IMR-90 (cell line): ENCODE measurements at regions not wholly inside any gene's neighbourhood (a gene's known extent, or its start where the extent isn't known, plus 50 kb on each side); places are given as distances from the start of the nearest gene placed in this dataset.
A peak's percentile ranks its signal among the peaks of the same experiment; 100 is the strongest.

ENCODE experiments used
- ATAC-seq: fragments of 200-7000 bp; cut with Tn5 transposase; 2 replicates; pipeline ENCODE4 v1.9.1; 2020; ENCODE audit warnings: low read depth, mild to moderate bottlenecking, moderate library complexity
- BruUV-seq: library from RNA; stranded (reverse); fragments of 400-500 nt; replicated peaks from 2 replicates; lab custom pipeline; 2021; lab: Mats Ljungman, UMichigan
- CTCF ChIA-PET: fragments of 300-600 bp; formaldehyde crosslinking; extraction: SDS; loops from one replicate; lab custom pipeline; 2021; ENCODE audit warnings: antibody characterized with exemption; lab: Yijun Ruan, JAX
- POLR2A ChIA-PET: fragments of 300-600 bp; sonication (Branson Sonifier 250); formaldehyde crosslinking; loops from one replicate; lab custom pipeline; 2022; ENCODE audit warnings: antibody characterized with exemption; ENCODE audit not compliant: unreplicated experiment; lab: Charles Lee
- DNase-seq: peaks from one replicate; pipeline ENCODE4 v3.0.0; 2013
- H2AFZ ChIP-seq: replicated peaks from 2 replicates; pipeline ENCODE3; 2013; ENCODE audit warnings: low read length, mild to moderate bottlenecking; ENCODE audit not compliant: poor library complexity
- H2AK5ac ChIP-seq: 2 replicates; pipeline ENCODE4 v1.6.1; 2013; ENCODE audit warnings: low read depth, low read length, inconsistent platforms
- H2AK9ac ChIP-seq: replicated peaks from 2 replicates; pipeline ENCODE3; 2013; ENCODE audit warnings: mild to moderate bottlenecking, low read depth, low read length, moderate library complexity; ENCODE audit not compliant: poor library complexity
- H2BK120ac ChIP-seq: 2 replicates; pipeline ENCODE4 v1.6.1; 2013; ENCODE audit warnings: low read depth, low read length, inconsistent platforms
- H2BK15ac ChIP-seq: 3 replicates; pipeline ENCODE4 v1.6.1; 2013; ENCODE audit warnings: low read depth, low read length, inconsistent platforms
- H2BK20ac ChIP-seq: 2 replicates; pipeline ENCODE4 v1.6.1; 2013; ENCODE audit warnings: low read depth, mild to moderate bottlenecking, inconsistent platforms, low read length, moderate library complexity
- H2BK5ac ChIP-seq: 2 replicates; pipeline ENCODE4 v1.6.1; 2013; ENCODE audit warnings: mild to moderate bottlenecking, low read depth, low read length, inconsistent platforms; ENCODE audit not compliant: poor library complexity, severe bottlenecking
- H3K14ac ChIP-seq: replicated peaks from 2 replicates; pipeline ENCODE4 v1.6.1; 2013; ENCODE audit warnings: low read depth, low read length, inconsistent platforms
- H3K18ac ChIP-seq: 2 replicates; pipeline ENCODE4 v1.6.1; 2013; ENCODE audit warnings: low read depth, low read length, control low read depth
- H3K23ac ChIP-seq: 2 replicates; pipeline ENCODE4 v1.6.1; 2013; ENCODE audit warnings: low read depth, low read length, inconsistent platforms
- H3K27ac ChIP-seq: 2 replicates; pipeline ENCODE4 v1.5.1; 2013; ENCODE audit warnings: mild to moderate bottlenecking, control low read depth, low read length; ENCODE audit not compliant: insufficient read depth
- H3K27me3 ChIP-seq: 2 replicates; pipeline ENCODE4 v1.6.1; 2013; ENCODE audit warnings: low read length; ENCODE audit not compliant: control insufficient read depth, insufficient read depth
- H3K36me3 ChIP-seq: 2 replicates; pipeline ENCODE4 v1.6.1; 2013; ENCODE audit warnings: low read length, mixed read lengths; ENCODE audit not compliant: control insufficient read depth, insufficient read depth
- H3K4ac ChIP-seq: 2 replicates; pipeline ENCODE4 v1.6.1; 2013; ENCODE audit warnings: low read depth, low read length, inconsistent platforms
- H3K4me1 ChIP-seq: 2 replicates; pipeline ENCODE4 v1.6.1; 2013; ENCODE audit warnings: low read length, mixed read lengths; ENCODE audit not compliant: control insufficient read depth, insufficient read depth
- H3K4me2 ChIP-seq: 2 replicates; pipeline ENCODE4 v1.6.1; 2013; ENCODE audit warnings: low read depth, mild to moderate bottlenecking, control low read depth, low read length, moderate library complexity
- H3K4me3 ChIP-seq: 2 replicates; pipeline ENCODE4 v1.5.1; 2013; ENCODE audit warnings: low read depth, mild to moderate bottlenecking, control low read depth, low read length, moderate library complexity; ENCODE audit not compliant: insufficient read depth
- H3K56ac ChIP-seq: 2 replicates; pipeline ENCODE4 v1.6.1; 2013; ENCODE audit warnings: low read length, inconsistent platforms; ENCODE audit not compliant: insufficient read depth; ENCODE audit errors: extremely low read depth
- H3K79me1 ChIP-seq, 2 experiments: 2 replicates each; pipeline ENCODE4 v1.6.1; 2013; ENCODE audit warnings: low read length in 2 of 2, inconsistent platforms in 1 of 2, low read depth in 1 of 2
- H3K9ac ChIP-seq: 2 replicates; pipeline ENCODE4 v1.6.1; 2013; ENCODE audit warnings: low read depth, low read length, control low read depth
- H3K9me1 ChIP-seq: 2 replicates; pipeline ENCODE4 v1.6.1; 2013; ENCODE audit warnings: low read length, inconsistent platforms; ENCODE audit not compliant: insufficient read depth
- H3K9me3 ChIP-seq: 2 replicates; pipeline ENCODE4 v1.6.1; 2013; ENCODE audit warnings: low read length; ENCODE audit not compliant: control insufficient read depth, insufficient read depth
- H4K20me1 ChIP-seq: 2 replicates; pipeline ENCODE4 v1.6.1; 2013; ENCODE audit warnings: low read length, inconsistent platforms; ENCODE audit not compliant: insufficient read depth
- H4K5ac ChIP-seq: 2 replicates; pipeline ENCODE4 v1.6.1; 2013; ENCODE audit warnings: mild to moderate bottlenecking, low read depth, low read length, control low read depth
- H4K8ac ChIP-seq, 2 experiments: 2 replicates each; pipeline ENCODE4 v1.6.1; 2013; ENCODE audit warnings: low read depth in 2 of 2, low read length in 2 of 2, control low read depth in 1 of 2, inconsistent platforms in 1 of 2
- H4K91ac ChIP-seq: 2 replicates; pipeline ENCODE4 v1.6.1; 2013; ENCODE audit warnings: low read depth, low read length, inconsistent platforms; ENCODE audit not compliant: insufficient read depth
- CEBPB ChIP-seq: IDR thresholded peaks from 2 replicates; pipeline ENCODE4 v1.6.1; 2012; ENCODE audit warnings: low read depth, low read length, improper control_type of control experiment
- MAFK ChIP-seq: IDR thresholded peaks from 2 replicates; pipeline ENCODE4 v1.6.1; 2012; ENCODE audit warnings: low read depth, low read length, improper control_type of control experiment
- RFX5 ChIP-seq: IDR thresholded peaks from 2 replicates; pipeline ENCODE4 v1.8.0; 2012; ENCODE audit warnings: low read depth, mild to moderate bottlenecking, low read length, moderate library complexity
- WGBS, 2 experiments: methylation state at CpG; one replicate each; pipeline versions ENCODE4 v1.1.5 to v1.1.7; 2013; ENCODE audit warnings: missing lambda C conversion rate in 2 of 2; ENCODE audit not compliant: insufficient read length in 1 of 2; ENCODE audit errors: extremely low coverage in 2 of 2; 5-methylcytosine and 5-hydroxymethylcytosine counted together
- dilution Hi-C: fragments of 300-500 bp; cut with HindIII; formaldehyde crosslinking; loops from one replicate; pipeline ENCODE4 v1.14.3; 2018; ENCODE audit warnings: low sequenced_read_pairs; ENCODE audit not compliant: unreplicated experiment
- in situ Hi-C: fragments of 300-500 bp; cut with MboI; formaldehyde crosslinking; loops from 3 replicates; pipeline ENCODE4 v1.14.3; 2019; ENCODE audit warnings: low sequenced_read_pairs, inconsistent platforms, mixed read lengths
- intact Hi-C: fragments of 100-400 bp; cut with micrococcal nuclease; formaldehyde crosslinking; loops from 2 replicates; pipeline ENCODE4 v1.10.0; 2022

GRCh38 chr6:33857932-33858475 lies 54.2 kb upstream of the MLN start:
- WGBS, 2 experiments = no CpG with 5 or more reads among the region's 7 CpGs
- ChIA-PET POLR2A (interaction anchor here (0.6 kb wide), 1 partner anchor 379 kb away, joined by 5 read pairs; the partner anchor contains the start of gene HMGA1), CTCF (no interaction called here)
- no peak overlapping the region for H3K14ac ChIP-seq
- no peak overlapping the region for H2AFZ ChIP-seq
- no peaks in the 10 kb centered on the region for H3K9me3 ChIP-seq
- H4K8ac ChIP-seq = no peak overlapping the region
- H4K91ac ChIP-seq = no peak overlapping the region
- no peak overlapping the region for H3K4me2 ChIP-seq
- DNase-seq (no peak), ATAC-seq (no peak)
- no peaks in the 10 kb centered on the region for H3K36me3 ChIP-seq
- TF ChIP-seq RFX5 (no peak), MAFK (0 out of 2 replicates have a peak, but pooled peaks have one; percentile 1), CEBPB (no peak)
- H2BK20ac ChIP-seq = no peak overlapping the region
- H3K4me1 ChIP-seq = no peaks in the 10 kb centered on the region
- no peak overlapping the region for H3K56ac ChIP-seq
- H4K20me1 ChIP-seq = no peaks in the 10 kb centered on the region
- dilution Hi-C loops = no loop called here
- H2BK15ac ChIP-seq = no peak overlapping the region
- in situ Hi-C loops = no loop called here
- H2AK5ac ChIP-seq = no peak overlapping the region
- no peak overlapping the region for H3K23ac ChIP-seq
- H2AK9ac ChIP-seq = no peak overlapping the region
- intact Hi-C loops = no loop called here
- no TSS peak for BruUV-seq
- H2BK5ac ChIP-seq = no peak overlapping the region
- no peak overlapping the region for H3K4ac ChIP-seq
- H3K27me3 ChIP-seq = peaks cover 56% of the 10 kb centered on the region
- H3K9me1 ChIP-seq = no peaks in the 10 kb centered on the region
- H3K79me1 ChIP-seq = no peaks in the 10 kb centered on the region
- H3K18ac ChIP-seq = no peak overlapping the region
- no peak overlapping the region for H2BK120ac ChIP-seq
- H3K4me3 ChIP-seq = no peak overlapping the region
- H3K27ac ChIP-seq = no peak overlapping the region
- no peak overlapping the region for H4K5ac ChIP-seq
- no peak overlapping the region for H3K9ac ChIP-seq
